Caco-2 (cell line): ENCODE measurements at regions not wholly inside any gene's neighbourhood (a gene's known extent, or its start where the extent isn't known, plus 50 kb on each side); places are given as distances from the start of the nearest gene placed in this dataset.

Experiments
- BruUV-seq: library from RNA; stranded (reverse); fragments of 400-500 nt; replicated peaks from 2 replicates; lab custom pipeline; 2021; lab: Mats Ljungman, UMichigan
- CTCF ChIA-PET: fragments of 300-600 bp; sonication (Branson Sonifier 250); formaldehyde crosslinking; loops from one replicate; lab custom pipeline; 2022; ENCODE audit warnings: antibody characterized with exemption; lab: Charles Lee
- POLR2A ChIA-PET: fragments of 300-600 bp; sonication (Branson Sonifier 250); formaldehyde crosslinking; loops from one replicate; lab custom pipeline; 2022; ENCODE audit warnings: antibody characterized with exemption; lab: Charles Lee
- DNase-seq, 2 experiments: peaks; one replicate each; pipeline versions ENCODE4 v3.0.0 to v3.0.0-alpha.2; 2020 to 2022
- H3K27me3 ChIP-seq: replicated peaks from 2 replicates; pipeline ENCODE4 v1.6.0; 2011; ENCODE audit warnings: low read length; ENCODE audit not compliant: control insufficient read depth, insufficient read depth
- H3K36me3 ChIP-seq: 2 replicates; pipeline ENCODE4 v1.5.1; 2011; ENCODE audit warnings: low read length; ENCODE audit not compliant: control insufficient read depth, insufficient read depth
- H3K4me1 ChIP-seq: fragments of 250-450 bp; sonication (Bioruptor Pico); 2 replicates; pipeline ENCODE4 v1.5.1; 2020; ENCODE audit warnings: mild to moderate bottlenecking
- H3K4me3 ChIP-seq: 2 replicates; pipeline ENCODE4 v1.5.1; 2011; ENCODE audit warnings: low read depth, mild to moderate bottlenecking, control low read depth, low read length
- H3K9me3 ChIP-seq: fragments of 250-450 bp; sonication (Bioruptor Pico); 2 replicates; pipeline ENCODE4 v1.5.1; 2020; ENCODE audit warnings: mild to moderate bottlenecking, moderate library complexity
- H3K27ac Mint-ChIP-seq: one replicate; pipeline ENCODE4 v1.8.0; 2022; ENCODE audit warnings: mixed read lengths; ENCODE audit not compliant: unreplicated experiment
- H3K27me3 Mint-ChIP-seq: one replicate; pipeline ENCODE4 v1.8.0; 2022; ENCODE audit warnings: mixed read lengths; ENCODE audit not compliant: insufficient read depth, unreplicated experiment
- H3K36me3 Mint-ChIP-seq: one replicate; pipeline ENCODE4 v1.8.0; 2022; ENCODE audit warnings: mild to moderate bottlenecking, mixed read lengths; ENCODE audit not compliant: insufficient read depth, unreplicated experiment
- H3K4me1 Mint-ChIP-seq: one replicate; pipeline ENCODE4 v1.8.0; 2022; ENCODE audit warnings: low read depth, mixed read lengths; ENCODE audit not compliant: unreplicated experiment
- H3K4me3 Mint-ChIP-seq: one replicate; pipeline ENCODE4 v1.8.0; 2022; ENCODE audit warnings: mild to moderate bottlenecking, moderate library complexity, mixed read lengths; ENCODE audit not compliant: unreplicated experiment
- H3K9me3 Mint-ChIP-seq: one replicate; pipeline ENCODE4 v1.8.0; 2022; ENCODE audit warnings: mixed read lengths; ENCODE audit not compliant: unreplicated experiment
- intact Hi-C: fragments of 100-400 bp; cut with micrococcal nuclease; formaldehyde crosslinking; loops from one replicate; pipeline ENCODE4 v1.10.0; 2022; ENCODE audit not compliant: unreplicated experiment
- TF ChIP-seq, protein P1 (sequence below), 2 experiments: fragments of 200-600 bp in 1 of 2; IDR thresholded peaks; 1 replicate in 1 of 2; 2 replicates in 1 of 2; pipeline versions ENCODE4 v1.5.1 to v1.8.0; 2011 to 2022; ENCODE audit warnings: antibody characterized with exemption in 1 of 2, control low read depth in 1 of 2, inconsistent platforms in 1 of 2, low read depth in 1 of 2, low read length in 1 of 2, mild to moderate bottlenecking in 1 of 2, moderate library complexity in 1 of 2; ENCODE audit not compliant: insufficient read depth in 1 of 2, severe bottlenecking in 1 of 2, unreplicated experiment in 1 of 2

DNA sequence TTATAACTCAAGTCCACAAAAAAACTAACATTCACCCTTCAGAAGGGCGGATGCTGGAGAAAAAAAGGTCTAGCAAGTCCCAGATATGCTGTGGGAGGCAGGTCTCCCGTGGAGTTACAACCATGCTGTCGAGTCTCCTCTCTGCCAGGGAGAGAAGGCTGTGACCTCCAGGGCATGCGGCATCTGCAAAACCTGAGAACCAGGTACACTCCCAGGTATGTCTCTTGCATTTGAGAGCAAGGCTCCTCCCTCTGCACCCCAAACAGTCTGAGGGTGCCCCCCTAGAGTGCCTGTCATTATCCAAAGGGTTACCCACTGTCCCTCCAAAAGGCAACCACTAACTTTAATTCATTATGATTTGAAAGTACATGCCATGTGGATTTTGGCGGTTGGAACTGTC is 134.0 kb downstream of the IRX2 start:
- Mint-ChIP-seq H3K4me1 (no peaks in the 10 kb centered on the region), H3K4me3 (no peak overlapping the region), H3K27me3 (peaks cover 12% of the 10 kb centered on the region), H3K9me3 (peaks cover 27% of the 10 kb centered on the region), H3K27ac (no peak overlapping the region), H3K36me3 (no peaks in the 10 kb centered on the region)
- Histone ChIP-seq H3K9me3 (no peaks in the 10 kb centered on the region; the same call in 1 of the 2 replicates), H3K4me1 (no peaks in the 10 kb centered on the region), H3K36me3 (no peaks in the 10 kb centered on the region), H3K27me3 (no peaks in the 10 kb centered on the region), H3K4me3 (no peak overlapping the region)
- ChIA-PET CTCF (no interaction called here), POLR2A (no interaction called here)
- intact Hi-C loops, result no loop called here
- no TSS peak for BruUV-seq
- TF ChIP-seq, protein P1, sequence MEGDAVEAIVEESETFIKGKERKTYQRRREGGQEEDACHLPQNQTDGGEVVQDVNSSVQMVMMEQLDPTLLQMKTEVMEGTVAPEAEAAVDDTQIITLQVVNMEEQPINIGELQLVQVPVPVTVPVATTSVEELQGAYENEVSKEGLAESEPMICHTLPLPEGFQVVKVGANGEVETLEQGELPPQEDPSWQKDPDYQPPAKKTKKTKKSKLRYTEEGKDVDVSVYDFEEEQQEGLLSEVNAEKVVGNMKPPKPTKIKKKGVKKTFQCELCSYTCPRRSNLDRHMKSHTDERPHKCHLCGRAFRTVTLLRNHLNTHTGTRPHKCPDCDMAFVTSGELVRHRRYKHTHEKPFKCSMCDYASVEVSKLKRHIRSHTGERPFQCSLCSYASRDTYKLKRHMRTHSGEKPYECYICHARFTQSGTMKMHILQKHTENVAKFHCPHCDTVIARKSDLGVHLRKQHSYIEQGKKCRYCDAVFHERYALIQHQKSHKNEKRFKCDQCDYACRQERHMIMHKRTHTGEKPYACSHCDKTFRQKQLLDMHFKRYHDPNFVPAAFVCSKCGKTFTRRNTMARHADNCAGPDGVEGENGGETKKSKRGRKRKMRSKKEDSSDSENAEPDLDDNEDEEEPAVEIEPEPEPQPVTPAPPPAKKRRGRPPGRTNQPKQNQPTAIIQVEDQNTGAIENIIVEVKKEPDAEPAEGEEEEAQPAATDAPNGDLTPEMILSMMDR (IDR thresholded peaks at IDR 0.05; ENCODE audit: insufficient read depth in 1 of 2, low read depth in 1 of 2, low read length in 1 of 2, severe bottlenecking in 1 of 2, unreplicated experiment in 1 of 2), result no peak
- DNase-seq, result no peak

DNA sequence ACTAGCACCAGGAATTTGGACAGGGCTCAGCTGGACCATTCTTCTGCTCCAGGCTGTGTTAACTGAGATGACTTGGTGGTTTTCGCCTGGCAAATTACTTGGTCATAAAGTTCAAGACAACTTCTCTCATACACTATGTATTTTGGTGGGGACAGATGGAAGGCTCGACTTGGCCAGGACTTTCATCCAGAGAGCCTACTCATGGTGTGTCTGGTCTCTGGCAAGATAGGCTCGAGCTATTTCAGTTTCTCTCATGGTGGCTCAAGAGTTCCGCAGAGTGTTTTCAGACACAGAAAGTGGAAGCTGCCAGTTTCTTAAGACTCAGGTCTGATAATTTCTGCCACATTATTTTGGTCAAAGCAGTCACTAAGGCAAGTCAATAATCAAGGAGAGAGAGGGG is 135.6 kb downstream of the IRX2 start:
- H3K27me3 ChIP-seq, result no peaks in the 10 kb centered on the region
- H3K4me3 ChIP-seq, result no peak overlapping the region
- CTCF ChIA-PET, result no interaction called here
- no peaks in the 10 kb centered on the region for H3K36me3 ChIP-seq
- no peaks in the 10 kb centered on the region; the same call in 1 of the 2 replicates for H3K9me3 ChIP-seq
- Mint-ChIP-seq H3K36me3 (no peaks in the 10 kb centered on the region), H3K27me3 (peaks cover 11% of the 10 kb centered on the region), H3K9me3 (peaks cover 27% of the 10 kb centered on the region), H3K4me3 (no peak overlapping the region), H3K4me1 (no peaks in the 10 kb centered on the region), H3K27ac (no peak overlapping the region)
- TF ChIP-seq, protein P1 (IDR thresholded peaks at IDR 0.05; ENCODE audit: insufficient read depth in 1 of 2, low read depth in 1 of 2, low read length in 1 of 2, severe bottlenecking in 1 of 2, unreplicated experiment in 1 of 2), result no peak
- intact Hi-C loops, result no loop called here
- POLR2A ChIA-PET, result no interaction called here
- DNase-seq, result no peak
- no TSS peak for BruUV-seq
- no peaks in the 10 kb centered on the region for H3K4me1 ChIP-seq

DNA sequence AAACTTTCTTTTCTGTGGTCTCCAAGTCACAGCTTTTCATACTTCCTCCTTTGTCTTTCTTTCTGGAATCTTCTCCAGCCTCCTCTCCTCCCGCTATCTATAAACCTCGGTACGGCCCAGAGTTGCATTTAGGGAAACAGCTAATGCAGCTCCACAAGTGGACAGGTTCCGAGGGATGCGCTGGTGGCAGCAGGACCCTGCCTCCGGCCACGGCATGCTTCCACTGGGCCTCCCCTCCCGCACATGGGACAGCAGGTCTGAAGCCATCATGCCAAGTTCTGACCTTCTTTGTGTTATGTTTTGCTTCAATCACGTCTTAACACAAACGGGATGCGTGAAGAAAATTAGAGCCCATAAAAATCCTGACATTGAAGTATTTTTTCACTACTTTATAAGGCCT is 136.9 kb downstream of the IRX2 start:
- ChIA-PET CTCF (no interaction called here), POLR2A (no interaction called here)
- no peaks in the 10 kb centered on the region for H3K4me1 Mint-ChIP-seq
- H3K4me1 ChIP-seq, result no peaks in the 10 kb centered on the region
- H3K27ac Mint-ChIP-seq, result no peak overlapping the region
- H3K4me3 Mint-ChIP-seq, result no peak overlapping the region
- H3K36me3 ChIP-seq, result no peaks in the 10 kb centered on the region
- no TSS peak for BruUV-seq
- intact Hi-C loops, result no loop called here
- DNase-seq, result no peak
- no peaks in the 10 kb centered on the region; the same call in 1 of the 2 replicates for H3K9me3 ChIP-seq
- no peak overlapping the region for H3K4me3 ChIP-seq
- no peaks in the 10 kb centered on the region for H3K36me3 Mint-ChIP-seq
- H3K9me3 Mint-ChIP-seq, result peaks cover 27% of the 10 kb centered on the region
- TF ChIP-seq, protein P1 (IDR thresholded peaks at IDR 0.05; ENCODE audit: insufficient read depth in 1 of 2, low read depth in 1 of 2, low read length in 1 of 2, severe bottlenecking in 1 of 2, unreplicated experiment in 1 of 2), result no peak
- no peaks in the 10 kb centered on the region for H3K27me3 ChIP-seq
- peaks cover 11% of the 10 kb centered on the region for H3K27me3 Mint-ChIP-seq
